ENCODE measurements at regions not wholly inside any gene's neighbourhood (a gene's known extent, or its start where the extent isn't known, plus 50 kb on each side); places are given as distances from the start of the nearest gene placed in this dataset.
A peak's percentile ranks its signal among the peaks of the same experiment; 100 is the strongest.

DNA sequence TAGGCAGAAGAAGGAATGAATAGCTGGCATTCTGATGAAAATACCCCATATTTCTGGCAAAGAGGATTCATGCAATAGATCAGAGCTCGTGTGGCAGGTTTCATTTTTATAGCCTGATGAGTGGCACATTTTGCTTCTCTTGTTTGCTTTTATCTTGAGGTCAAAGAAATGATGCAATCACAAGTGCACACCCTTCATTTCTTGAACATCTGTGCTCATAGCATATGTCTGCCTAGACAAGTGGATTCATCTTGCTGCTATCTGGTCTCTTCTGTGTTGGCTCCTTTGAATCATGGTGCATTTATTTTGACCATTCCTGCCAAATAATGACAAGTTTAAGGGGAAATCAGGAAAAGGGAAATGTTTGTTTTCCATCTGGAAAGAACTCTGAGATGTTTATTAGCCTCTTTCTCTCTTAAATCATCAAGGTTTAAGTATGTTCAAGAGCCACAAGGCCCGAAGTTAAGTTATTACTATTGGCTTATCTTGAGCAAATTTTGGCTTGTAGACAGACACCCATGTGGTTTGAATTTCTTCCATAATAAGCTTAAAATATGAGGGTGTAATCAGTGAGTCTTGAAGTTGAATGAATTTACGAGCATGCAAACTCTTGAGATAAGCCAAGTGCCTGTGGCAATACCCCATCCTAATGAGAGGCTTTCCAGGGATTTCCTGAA, 59.3 kb upstream of the HS3ST1 start:
- H3K4me1 Mint-ChIP-seq, result peaks cover 21% of the 10 kb centered on the region
- peaks cover 6 to 8% of the 10 kb centered on the region in 2 donors for H3K9me3 Mint-ChIP-seq
- no peaks in the 10 kb centered on the region for H3K27me3 Mint-ChIP-seq
- ATAC-seq (peak; percentile 61), DNase-seq (no peak)
- no peak overlapping the region for H3K4me3 Mint-ChIP-seq
- H3K27ac Mint-ChIP-seq, result peak overlapping the region; percentile 2 to 89

DNA sequence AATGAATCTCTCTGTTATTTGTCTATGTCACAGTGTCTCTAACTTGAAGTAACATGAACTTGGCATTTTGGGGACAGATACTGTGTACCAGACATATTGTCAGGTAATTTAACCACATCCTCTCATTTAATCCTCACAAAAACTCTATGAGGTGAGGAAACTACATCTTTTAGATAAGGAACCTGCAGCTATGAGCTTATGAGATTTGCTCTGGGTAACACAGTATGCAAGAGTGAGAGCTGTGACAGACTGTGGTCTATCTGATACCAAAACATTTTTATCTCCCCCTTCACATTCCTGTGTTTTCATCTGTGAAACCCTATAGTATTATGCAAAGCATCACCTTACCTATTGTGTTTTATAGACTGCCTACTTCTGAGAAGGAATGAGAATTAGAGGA, 58.4 kb upstream of the HS3ST1 start:
- Mint-ChIP-seq H3K9me3 (peaks cover 6 to 8% of the 10 kb centered on the region in 2 donors), H3K27ac (no peak overlapping the region), H3K4me3 (no peak overlapping the region), H3K27me3 (no peaks in the 10 kb centered on the region), H3K4me1 (peaks cover 21% of the 10 kb centered on the region)
- no peak for DNase-seq
- ATAC-seq, result no peak

DNA sequence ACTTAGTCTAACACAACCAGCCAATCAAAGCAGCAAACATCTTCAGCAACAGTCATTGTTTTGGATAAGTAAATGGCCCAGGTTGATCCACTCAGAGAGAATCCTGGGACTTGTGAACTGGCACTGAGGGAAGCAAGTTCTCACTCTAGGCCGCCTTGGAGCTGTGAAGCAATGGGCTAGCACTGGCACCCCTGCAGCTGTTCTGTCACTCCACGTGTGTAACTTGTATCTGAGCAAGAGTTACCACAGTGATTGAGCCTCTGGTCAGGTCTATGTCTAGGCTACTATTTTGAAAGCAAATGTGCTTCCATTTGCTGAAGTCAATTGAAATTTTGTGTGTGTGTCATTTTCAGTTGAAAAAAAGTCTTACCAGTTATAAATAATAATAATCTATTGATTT, 57.2 kb upstream of the HS3ST1 start:
- no peak overlapping the region for H3K4me3 Mint-ChIP-seq

DNA sequence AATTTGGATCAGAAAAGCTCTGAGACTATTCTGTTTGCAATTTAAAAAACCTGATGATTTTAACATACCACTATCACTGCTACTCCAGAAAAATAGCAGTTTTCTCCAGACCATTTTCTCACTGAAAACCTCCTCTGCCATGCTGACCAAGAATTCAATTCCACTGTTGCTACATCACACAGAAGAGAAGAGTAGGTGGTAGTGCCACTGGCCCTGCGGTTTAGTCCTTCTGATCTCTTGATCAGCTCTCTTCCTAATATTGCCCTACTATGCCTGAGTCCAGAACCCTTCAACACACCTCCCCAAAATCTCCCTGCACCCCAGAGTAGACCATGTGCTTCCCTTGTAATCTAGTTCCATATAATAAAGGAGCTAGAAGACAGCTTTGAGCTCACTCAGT, 55.8 kb upstream of the HS3ST1 start:
- no peaks in the 10 kb centered on the region for H3K27me3 Mint-ChIP-seq
- DNase-seq (no peak), ATAC-seq (no peak)
- H3K4me1 Mint-ChIP-seq, result peaks cover 21% of the 10 kb centered on the region
- H3K27ac Mint-ChIP-seq, result no peak overlapping the region
- peaks cover 6 to 9% of the 10 kb centered on the region in 2 donors for H3K9me3 Mint-ChIP-seq
- no peak overlapping the region for H3K4me3 Mint-ChIP-seq

More for the DNA sequence above, 57.2 kb upstream of the HS3ST1 start:
- Mint-ChIP-seq H3K4me1 (peaks cover 21% of the 10 kb centered on the region), H3K27me3 (no peaks in the 10 kb centered on the region), H3K27ac (no peak overlapping the region), H3K9me3 (peaks cover 6 to 8% of the 10 kb centered on the region in 2 donors)
- DNase-seq, result no peak
- ATAC-seq, result no peak

DNA sequence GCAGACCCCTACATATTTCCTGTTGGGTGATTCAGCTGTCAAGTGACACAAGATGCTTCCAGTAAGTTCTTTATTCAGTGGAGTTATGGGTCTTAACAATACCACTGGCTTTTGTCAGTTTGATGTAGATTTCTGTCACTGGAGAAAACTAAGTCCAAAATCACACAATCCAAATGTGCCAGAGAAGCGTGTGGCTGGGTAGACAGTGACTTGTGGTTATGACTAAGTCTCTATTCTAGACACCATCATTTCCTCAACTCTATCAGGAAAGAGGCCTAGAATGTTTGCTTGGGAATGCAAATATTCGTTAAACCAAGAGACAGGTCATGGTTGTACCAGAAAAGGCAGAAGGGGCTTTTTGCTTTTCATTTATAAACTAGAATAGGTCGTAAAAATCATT, 54.4 kb upstream of the HS3ST1 start:
- Mint-ChIP-seq H3K9me3 (peaks cover 5 to 6% of the 10 kb centered on the region in 2 donors), H3K4me3 (no peak overlapping the region), H3K27ac (no peak overlapping the region), H3K27me3 (no peaks in the 10 kb centered on the region), H3K4me1 (peaks cover 7% of the 10 kb centered on the region)
- DNase-seq (no peak), ATAC-seq (peak; percentile 63)

DNA sequence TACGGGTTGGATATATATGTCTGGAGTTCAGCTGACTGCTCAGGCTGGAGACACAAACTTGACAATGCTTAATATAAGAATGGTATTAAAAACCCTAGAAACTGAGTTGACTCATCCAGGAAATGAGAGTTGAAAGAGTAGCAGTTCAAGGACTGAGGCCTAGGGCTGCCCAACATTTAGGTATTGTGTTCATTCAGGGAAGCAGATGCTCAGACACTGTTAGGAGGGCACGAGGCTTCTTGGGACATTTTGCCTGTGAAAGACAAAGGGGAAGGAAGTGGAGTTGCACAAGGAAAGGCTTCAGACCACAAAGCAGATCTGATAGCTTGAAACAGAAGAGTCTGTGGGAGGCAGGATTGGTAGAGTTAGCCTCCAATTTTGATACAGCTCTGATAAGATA, 52.0 kb upstream of the HS3ST1 start:
- H3K27ac Mint-ChIP-seq, result no peak overlapping the region
- peaks cover 5 to 7% of the 10 kb centered on the region in 2 donors for H3K9me3 Mint-ChIP-seq
- peak in 1 of 2 donors; percentile 30 for DNase-seq
- no peak overlapping the region for H3K4me3 Mint-ChIP-seq
- H3K27me3 Mint-ChIP-seq, result no peaks in the 10 kb centered on the region
- peak; percentile 96 for ATAC-seq
- no peaks in the 10 kb centered on the region for H3K4me1 Mint-ChIP-seq

Measured in stimulated activated naive CD8-positive, alpha-beta T cell treated with anti-CD3 and anti-CD28 coated beads, Interleukin-15, amount 100 ng/mL, for 72 hours (primary cell).